ENCODE measurements at regions not wholly inside any gene's neighbourhood (a gene's known extent, or its start where the extent isn't known, plus 50 kb on each side); places are given as distances from the start of the nearest gene placed in this dataset.

DNA sequence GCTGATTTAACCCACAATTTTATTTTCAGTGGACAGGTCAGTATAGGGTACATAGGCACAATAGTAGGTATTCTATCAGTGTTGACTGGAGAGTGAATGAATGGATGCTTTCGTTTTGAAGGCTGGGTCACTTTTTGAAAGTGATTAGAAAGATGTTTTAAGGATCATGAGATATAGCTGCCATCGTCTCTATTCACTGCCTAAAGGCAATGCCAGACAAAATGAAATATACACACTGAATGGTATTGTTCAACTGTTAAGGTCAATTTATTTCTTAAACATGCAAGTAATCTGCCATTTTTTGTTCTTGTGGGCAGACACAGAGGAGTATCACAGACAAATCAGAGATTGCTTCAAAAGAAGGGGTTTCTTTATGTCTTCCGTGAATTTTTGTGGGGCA lies 395.3 kb downstream of the VGLL3 start:
- BruUV-seq (replicated peaks), result no TSS peak
- in situ Hi-C loops (cut with MboI), result no loop called here
- intact Hi-C loops (cut with micrococcal nuclease; ENCODE audit: unreplicated experiment), result no loop called here

More for the DNA sequence above, 395.3 kb downstream of the VGLL3 start:
- Histone ChIP-seq H3K4me1 (ENCODE audit: control insufficient read depth, insufficient read depth, low read length) (no peaks in the 10 kb centered on the region), H3K79me2 (ENCODE audit: control insufficient read depth, insufficient read depth, low read length) (no peaks in the 10 kb centered on the region), H3K9me3 (replicated peaks; ENCODE audit: control insufficient read depth, insufficient read depth, low read length) (no peaks in the 10 kb centered on the region), H3K9ac (ENCODE audit: control insufficient read depth, insufficient read depth, low read length) (no peak overlapping the region), H3K36me3 (ENCODE audit: control insufficient read depth in 2 of 2, insufficient read depth in 2 of 2, low read length in 1 of 2) (no peaks in the 10 kb centered on the region), H3K27ac (ENCODE audit: control insufficient read depth, insufficient read depth) (no peak overlapping the region), H3K4me3 (no peak overlapping the region), H4K20me1 (ENCODE audit: control insufficient read depth, insufficient read depth) (no peaks in the 10 kb centered on the region), H2AFZ (ENCODE audit: control insufficient read depth, low read depth, low read length) (no peak overlapping the region), H3K4me2 (ENCODE audit: control insufficient read depth, insufficient read depth) (no peak overlapping the region), H3K27me3 (replicated peaks in 1 of 2; ENCODE audit: control insufficient read depth in 2 of 2, insufficient read depth in 2 of 2, low read length in 1 of 2) (no peaks in the 10 kb centered on the region)
- WGBS (ENCODE audit: insufficient coverage, insufficient replicate concordance, low lambda C conversion rate, missing lambda C conversion rate), result 22% methylated on average over 3 of the region's 3 CpGs
- no peak for DNase-seq (ENCODE audit: low read depth, low spot score)
- RAD21 ChIA-PET (ENCODE audit: unreplicated experiment), result no interaction called here
- POLR2A ChIA-PET, result no interaction called here
- no peak for FAIRE-seq
- no peak for TF ChIP-seq KLF5 (IDR thresholded peaks at IDR 0.05; ENCODE audit: partially characterized antibody)
- TF ChIP-seq, protein P1, sequence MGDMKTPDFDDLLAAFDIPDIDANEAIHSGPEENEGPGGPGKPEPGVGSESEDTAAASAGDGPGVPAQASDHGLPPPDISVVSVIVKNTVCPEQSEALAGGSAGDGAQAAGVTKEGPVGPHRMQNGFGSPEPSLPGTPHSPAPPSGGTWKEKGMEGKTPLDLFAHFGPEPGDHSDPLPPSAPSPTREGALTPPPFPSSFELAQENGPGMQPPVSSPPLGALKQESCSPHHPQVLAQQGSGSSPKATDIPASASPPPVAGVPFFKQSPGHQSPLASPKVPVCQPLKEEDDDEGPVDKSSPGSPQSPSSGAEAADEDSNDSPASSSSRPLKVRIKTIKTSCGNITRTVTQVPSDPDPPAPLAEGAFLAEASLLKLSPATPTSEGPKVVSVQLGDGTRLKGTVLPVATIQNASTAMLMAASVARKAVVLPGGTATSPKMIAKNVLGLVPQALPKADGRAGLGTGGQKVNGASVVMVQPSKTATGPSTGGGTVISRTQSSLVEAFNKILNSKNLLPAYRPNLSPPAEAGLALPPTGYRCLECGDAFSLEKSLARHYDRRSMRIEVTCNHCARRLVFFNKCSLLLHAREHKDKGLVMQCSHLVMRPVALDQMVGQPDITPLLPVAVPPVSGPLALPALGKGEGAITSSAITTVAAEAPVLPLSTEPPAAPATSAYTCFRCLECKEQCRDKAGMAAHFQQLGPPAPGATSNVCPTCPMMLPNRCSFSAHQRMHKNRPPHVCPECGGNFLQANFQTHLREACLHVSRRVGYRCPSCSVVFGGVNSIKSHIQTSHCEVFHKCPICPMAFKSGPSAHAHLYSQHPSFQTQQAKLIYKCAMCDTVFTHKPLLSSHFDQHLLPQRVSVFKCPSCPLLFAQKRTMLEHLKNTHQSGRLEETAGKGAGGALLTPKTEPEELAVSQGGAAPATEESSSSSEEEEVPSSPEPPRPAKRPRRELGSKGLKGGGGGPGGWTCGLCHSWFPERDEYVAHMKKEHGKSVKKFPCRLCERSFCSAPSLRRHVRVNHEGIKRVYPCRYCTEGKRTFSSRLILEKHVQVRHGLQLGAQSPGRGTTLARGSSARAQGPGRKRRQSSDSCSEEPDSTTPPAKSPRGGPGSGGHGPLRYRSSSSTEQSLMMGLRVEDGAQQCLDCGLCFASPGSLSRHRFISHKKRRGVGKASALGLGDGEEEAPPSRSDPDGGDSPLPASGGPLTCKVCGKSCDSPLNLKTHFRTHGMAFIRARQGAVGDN (IDR thresholded peaks at IDR 0.05), result no peak
- TF ChIP-seq SPI1 (IDR thresholded peaks at IDR 0.05; ENCODE audit: borderline replicate concordance, insufficient read depth, low read depth, low read length), result no peak
- TF ChIP-seq ZNF274 (IDR thresholded peaks at IDR 0.05; ENCODE audit: insufficient read depth, insufficient read length), result no peak
- TF ChIP-seq, protein P2, sequence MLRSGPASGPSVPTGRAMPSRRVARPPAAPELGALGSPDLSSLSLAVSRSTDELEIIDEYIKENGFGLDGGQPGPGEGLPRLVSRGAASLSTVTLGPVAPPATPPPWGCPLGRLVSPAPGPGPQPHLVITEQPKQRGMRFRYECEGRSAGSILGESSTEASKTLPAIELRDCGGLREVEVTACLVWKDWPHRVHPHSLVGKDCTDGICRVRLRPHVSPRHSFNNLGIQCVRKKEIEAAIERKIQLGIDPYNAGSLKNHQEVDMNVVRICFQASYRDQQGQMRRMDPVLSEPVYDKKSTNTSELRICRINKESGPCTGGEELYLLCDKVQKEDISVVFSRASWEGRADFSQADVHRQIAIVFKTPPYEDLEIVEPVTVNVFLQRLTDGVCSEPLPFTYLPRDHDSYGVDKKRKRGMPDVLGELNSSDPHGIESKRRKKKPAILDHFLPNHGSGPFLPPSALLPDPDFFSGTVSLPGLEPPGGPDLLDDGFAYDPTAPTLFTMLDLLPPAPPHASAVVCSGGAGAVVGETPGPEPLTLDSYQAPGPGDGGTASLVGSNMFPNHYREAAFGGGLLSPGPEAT (IDR thresholded peaks at IDR 0.05; ENCODE audit: low read depth), result no peak
- no peak for TF ChIP-seq TCF7 (IDR thresholded peaks at IDR 0.05; ENCODE audit: borderline replicate concordance)
- TF ChIP-seq SIN3A (IDR thresholded peaks at IDR 0.05; ENCODE audit: low read depth, low read length), result no peak
- TF ChIP-seq RCOR1 (conservative IDR thresholded peaks at IDR 0.05; ENCODE audit: low read depth, low read length), result no peak
- no peak for TF ChIP-seq YBX1 (IDR thresholded peaks at IDR 0.05)
- no peak for TF ChIP-seq CBX3 (IDR thresholded peaks at IDR 0.05; ENCODE audit: borderline replicate concordance, low read depth)
- CTCF ChIA-PET, result no interaction called here
- SMC1A ChIA-PET (ENCODE audit: uncharacterized antibody, unreplicated experiment), result no interaction called here
- no peak for ATAC-seq
